Spleen (tissue), 7 donors: ENCODE measurements at regions not wholly inside any gene's neighbourhood (a gene's known extent, or its start where the extent isn't known, plus 50 kb on each side); places are given as distances from the start of the nearest gene placed in this dataset.

Source experiments
- CTCF ChIP-seq, 11 experiments: fragments of 200-600 bp in 7 of 11; fragments of 450-650 bp in 4 of 11; sonication (generic) in 4 of 11; IDR thresholded peaks in 8 of 11; conservative IDR thresholded peaks in 3 of 11; 1 replicate in 7 of 11; 2 replicates in 4 of 11; pipeline versions ENCODE4 v1.4.0 to v1.8.0; 2016 to 2021; ENCODE audit warnings: antibody characterized with exemption in 11 of 11, inconsistent platforms in 4 of 11, mild to moderate bottlenecking in 1 of 11
- POLR2A ChIP-seq, 3 donors: fragments of 450-650 bp; IDR thresholded peaks; one replicate each; pipeline ENCODE4 v1.5.1; 2017; ENCODE audit warnings: antibody characterized with exemption in 3 of 3, mild to moderate bottlenecking in 1 of 3
- donor health status: DM: no; HTN: no; CAD: no; lungs with moderate emphysema.
- donor health status: DM: no; HTN: no; CAD: no.
- donor health status: DM: no; HTN: no; CAD: no.

- TF ChIP-seq CTCF (IDR thresholded peaks at IDR 0.05 in 8 of 11, conservative IDR thresholded peaks at IDR 0.05 in 3 of 11) (no peak), POLR2A (IDR thresholded peaks at IDR 0.05) (no peak)
Observed at GRCh38 chr11:134889832-134890231, 477.8 kb upstream of the B3GAT1 start.
